ENCODE measurements at regions not wholly inside any gene's neighbourhood (a gene's known extent, or its start where the extent isn't known, plus 50 kb on each side); places are given as distances from the start of the nearest gene placed in this dataset.

GRCh38 chr2:43099797-43100196 is 126.6 kb downstream of the ZFP36L2 start:
- Histone ChIP-seq H3K27me3 (no peaks in the 10 kb centered on the region), H3K4me3 (no peak overlapping the region), H3K4me1 (peaks cover 12% of the 10 kb centered on the region; the same call in 1 of the 2 replicates)

GRCh38 chr2:43098539-43098938 is 127.9 kb downstream of the ZFP36L2 start:
- Histone ChIP-seq H3K36me3 (no peaks in the 10 kb centered on the region), H3K4me3 (no peak overlapping the region), H3K27me3 (no peaks in the 10 kb centered on the region), H3K9me3 (replicated peaks) (peaks cover 5% of the 10 kb centered on the region; the same call in 1 of the 2 replicates), H3K27ac (no peak overlapping the region), H3K4me1 (peaks cover 12% of the 10 kb centered on the region; the same call in 1 of the 2 replicates)
- no peak for DNase-seq

More at GRCh38 chr2:43099797-43100196, 126.6 kb downstream of the ZFP36L2 start:
- no peak for DNase-seq
- Histone ChIP-seq H3K27ac (no peak overlapping the region), H3K36me3 (no peaks in the 10 kb centered on the region), H3K9me3 (replicated peaks) (peaks cover 5% of the 10 kb centered on the region; the same call in 1 of the 2 replicates)

GRCh38 chr2:43097644-43098408 is 128.6 kb downstream of the ZFP36L2 start:
- Histone ChIP-seq H3K9me3 (replicated peaks) (peaks cover 5% of the 10 kb centered on the region; the same call in 1 of the 2 replicates), H3K27ac (no peak overlapping the region), H3K36me3 (no peaks in the 10 kb centered on the region), H3K4me3 (no peak overlapping the region), H3K27me3 (no peaks in the 10 kb centered on the region), H3K4me1 (peaks cover 10% of the 10 kb centered on the region; the same call in 1 of the 2 replicates)
- DNase-seq = no peak

GRCh38 chr2:43095533-43096295 is 130.7 kb downstream of the ZFP36L2 start:
- Histone ChIP-seq H3K27me3 (no peaks in the 10 kb centered on the region), H3K4me1 (no peaks in the 10 kb centered on the region), H3K4me3 (no peak overlapping the region), H3K9me3 (replicated peaks) (peaks cover 9% of the 10 kb centered on the region; the same call in 1 of the 2 replicates), H3K36me3 (no peaks in the 10 kb centered on the region), H3K27ac (no peak overlapping the region)
- DNase-seq = no peak

DNA sequence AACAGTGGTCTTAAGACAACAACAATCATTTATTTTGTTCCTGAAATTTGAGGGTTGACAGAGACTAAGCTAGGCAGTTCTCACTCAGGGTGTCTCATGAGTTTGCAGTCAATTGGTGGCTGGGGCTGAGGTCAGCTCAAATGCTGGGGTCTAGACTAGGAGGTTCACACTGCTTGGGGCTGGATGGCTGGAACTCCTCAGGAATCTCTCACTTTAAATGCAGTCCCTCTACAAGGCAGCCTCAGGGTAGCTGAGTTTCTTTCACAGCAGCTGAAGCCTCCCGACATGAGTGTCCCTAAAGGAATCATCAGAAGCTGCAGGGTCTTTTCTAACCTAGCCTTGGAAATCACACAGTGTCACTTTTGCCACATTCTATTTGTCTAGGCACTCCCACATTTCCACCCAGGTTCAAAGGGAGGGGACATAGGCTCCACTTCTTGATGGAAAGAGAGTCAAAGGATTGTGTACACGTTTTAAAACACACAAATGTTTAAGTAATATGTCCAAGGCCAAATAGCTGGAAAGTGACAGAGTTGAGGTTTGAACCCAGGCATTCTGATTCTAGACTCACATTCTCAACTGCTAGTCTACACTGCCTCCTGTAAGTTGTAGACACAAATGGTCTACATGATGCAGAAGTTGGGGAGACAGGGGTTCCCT is 133.8 kb downstream of the ZFP36L2 start:
- no peaks in the 10 kb centered on the region for H3K4me1 ChIP-seq
- peaks cover 12% of the 10 kb centered on the region; the same call in 1 of the 2 replicates for H3K9me3 ChIP-seq (replicated peaks)
- no peak overlapping the region for H3K27ac ChIP-seq
- no peak overlapping the region for H3K4me3 ChIP-seq
- no peaks in the 10 kb centered on the region for H3K27me3 ChIP-seq
- no peaks in the 10 kb centered on the region for H3K36me3 ChIP-seq
- DNase-seq = no peak

- Histone ChIP-seq H3K27me3 (no peaks in the 10 kb centered on the region), H3K4me3 (no peak overlapping the region), H3K36me3 (no peaks in the 10 kb centered on the region), H3K27ac (no peak overlapping the region), H3K4me1 (peaks cover 18% of the 10 kb centered on the region), H3K9me3 (replicated peaks) (peaks cover 7% of the 10 kb centered on the region; the same call in 1 of the 2 replicates)
- no peak for DNase-seq
Observed at GRCh38 chr2:43090317-43090716, 136.1 kb downstream of the ZFP36L2 start.

GRCh38 chr2:43088143-43089073 is 138.0 kb downstream of the ZFP36L2 start:
- no peak overlapping the region for H3K4me3 ChIP-seq
- peaks cover 37% of the 10 kb centered on the region for H3K4me1 ChIP-seq
- H3K36me3 ChIP-seq = no peaks in the 10 kb centered on the region
- no peak overlapping the region for H3K27ac ChIP-seq
- no peaks in the 10 kb centered on the region for H3K27me3 ChIP-seq
- DNase-seq = no peak
- H3K9me3 ChIP-seq (replicated peaks) = peaks cover 7% of the 10 kb centered on the region; the same call in 1 of the 2 replicates

DNA sequence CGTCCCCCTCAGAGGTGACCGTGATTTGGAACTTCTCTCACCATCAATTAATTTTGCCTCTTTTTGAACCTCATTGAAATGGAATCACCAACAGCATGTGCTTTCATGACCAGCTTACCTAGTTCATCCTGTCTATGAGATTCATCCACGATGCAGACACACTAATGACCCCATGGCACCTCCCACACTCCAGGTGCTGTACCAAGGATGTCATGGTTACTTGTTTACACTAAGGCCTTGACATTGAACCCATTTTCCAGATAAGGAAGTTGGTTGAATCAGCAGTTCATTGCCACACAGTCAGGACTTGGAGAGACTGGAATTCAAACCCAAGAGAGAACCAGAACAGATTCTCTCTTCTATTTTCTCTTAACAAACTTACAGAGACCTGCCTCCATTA is 139.0 kb downstream of the ZFP36L2 start:
- H3K36me3 ChIP-seq = no peaks in the 10 kb centered on the region
- H3K9me3 ChIP-seq (replicated peaks) = peaks cover 7% of the 10 kb centered on the region; the same call in 1 of the 2 replicates
- H3K4me1 ChIP-seq = peaks cover 47% of the 10 kb centered on the region
- no peak overlapping the region for H3K4me3 ChIP-seq
- no peak for DNase-seq
- H3K27ac ChIP-seq = peak overlapping the region; percentile 93; the same call in 1 of the 2 replicates
- no peaks in the 10 kb centered on the region for H3K27me3 ChIP-seq

DNA sequence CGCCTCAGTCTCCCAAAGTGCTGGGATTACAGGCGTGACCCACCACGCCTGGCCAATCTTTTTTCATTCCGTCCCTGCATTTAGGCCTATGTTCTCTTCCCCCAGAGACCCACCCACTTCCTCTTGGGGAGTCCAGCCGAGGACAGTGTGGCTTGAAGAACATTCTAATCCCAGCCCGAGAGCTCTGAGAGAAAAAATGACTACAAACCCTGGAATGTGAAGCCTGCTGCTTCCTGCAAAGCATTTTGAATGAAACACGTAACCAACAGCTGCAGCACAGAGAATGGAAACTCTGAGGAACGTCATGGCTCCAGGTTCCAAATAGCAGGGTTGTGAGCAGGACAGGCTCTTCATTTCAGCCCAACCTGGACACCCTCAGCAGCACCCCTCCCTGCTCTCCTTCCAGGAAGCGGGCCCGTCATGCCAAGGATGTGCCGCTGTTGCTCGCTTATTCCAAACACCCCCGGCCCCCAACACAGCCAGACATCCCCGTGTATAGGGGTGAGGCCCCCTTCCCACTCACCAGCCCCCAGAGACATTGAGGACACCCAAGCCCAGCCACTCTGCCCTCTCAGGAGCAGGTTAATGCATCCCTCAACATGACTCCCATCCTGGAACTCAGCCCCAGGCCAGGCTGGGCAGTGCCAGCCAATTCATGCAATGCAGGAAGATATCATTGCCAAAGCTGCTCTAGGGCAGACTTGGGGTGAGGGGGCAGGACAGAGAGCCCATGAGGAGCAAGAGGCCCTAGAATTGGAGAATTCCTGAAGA is 139.8 kb downstream of the ZFP36L2 start:
- Histone ChIP-seq H3K9me3 (replicated peaks) (peaks cover 7% of the 10 kb centered on the region; the same call in 1 of the 2 replicates), H3K4me3 (no peak overlapping the region), H3K4me1 (peaks cover 55% of the 10 kb centered on the region), H3K27ac (peak overlapping the region; percentile 93), H3K36me3 (no peaks in the 10 kb centered on the region), H3K27me3 (no peaks in the 10 kb centered on the region)
- DNase-seq = peak; percentile 93 to 97

DNA sequence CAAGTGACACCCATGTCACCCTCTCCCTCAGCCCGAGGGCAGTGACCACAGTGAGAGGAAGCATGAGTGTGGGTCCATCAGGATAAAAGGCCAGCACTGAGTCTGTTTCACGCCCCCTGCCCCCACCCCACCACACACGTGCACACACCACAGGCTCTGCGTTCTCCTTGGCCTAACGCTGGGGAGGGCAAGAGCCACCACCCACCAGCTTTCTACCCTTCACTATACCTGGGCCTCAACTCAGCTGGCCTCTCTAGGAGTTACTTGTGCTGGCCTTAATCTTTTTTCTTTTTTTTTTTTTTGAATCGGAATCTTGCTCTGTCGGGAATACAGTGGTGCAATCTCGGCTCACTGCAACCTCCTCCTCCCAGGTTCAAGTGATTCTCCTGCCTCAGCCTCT is 140.5 kb downstream of the ZFP36L2 start:
- H3K27me3 ChIP-seq = no peaks in the 10 kb centered on the region
- no peak overlapping the region for H3K4me3 ChIP-seq
- no peaks in the 10 kb centered on the region for H3K36me3 ChIP-seq
- H3K4me1 ChIP-seq = peaks cover 56% of the 10 kb centered on the region
- H3K9me3 ChIP-seq (replicated peaks) = peaks cover 5% of the 10 kb centered on the region; the same call in 1 of the 2 replicates
- DNase-seq = no peak
- peak overlapping the region; percentile 93 for H3K27ac ChIP-seq

DNA sequence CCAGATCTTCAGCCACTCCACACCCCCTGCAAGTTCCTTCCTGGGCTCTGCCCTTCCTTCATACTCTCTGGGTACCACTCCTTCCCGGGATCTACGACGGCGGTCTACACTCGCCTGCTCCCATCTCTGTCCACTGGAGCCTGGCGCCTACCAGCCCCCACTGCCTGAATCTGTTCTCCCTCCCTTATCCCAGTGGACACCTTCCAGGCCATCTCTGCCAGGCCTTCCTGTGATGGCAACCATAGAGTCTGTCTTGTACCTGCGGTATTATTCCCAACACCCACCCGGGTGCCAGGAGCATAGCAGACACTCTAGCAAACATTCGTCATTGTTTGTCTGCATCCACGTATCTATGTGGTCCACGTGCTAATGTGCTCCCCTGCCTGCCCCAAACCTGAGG is 140.9 kb downstream of the ZFP36L2 start:
- Histone ChIP-seq H3K4me1 (peaks cover 56% of the 10 kb centered on the region), H3K27ac (peak overlapping the region; percentile 93)

GRCh38 chr2:43084699-43085091 is 141.7 kb downstream of the ZFP36L2 start:
- no peaks in the 10 kb centered on the region for H3K36me3 ChIP-seq
- peaks cover 56% of the 10 kb centered on the region for H3K4me1 ChIP-seq
- H3K9me3 ChIP-seq (replicated peaks) = no peaks in the 10 kb centered on the region
- no peak overlapping the region for H3K27ac ChIP-seq
- H3K4me3 ChIP-seq = no peak overlapping the region
- no peak for DNase-seq
- no peaks in the 10 kb centered on the region for H3K27me3 ChIP-seq

More for the DNA sequence above, 140.9 kb downstream of the ZFP36L2 start:
- Histone ChIP-seq H3K36me3 (no peaks in the 10 kb centered on the region), H3K27me3 (no peaks in the 10 kb centered on the region), H3K9me3 (replicated peaks) (0 out of 2 replicates have a peak, but pooled peaks cover under 1% of the 10 kb centered on the region), H3K4me3 (no peak overlapping the region)
- no peak for DNase-seq

Measured in SJCRH30 (cell line).